ENCODE measurements at regions not wholly inside any gene's neighbourhood (a gene's known extent, or its start where the extent isn't known, plus 50 kb on each side); places are given as distances from the start of the nearest gene placed in this dataset.

DNA sequence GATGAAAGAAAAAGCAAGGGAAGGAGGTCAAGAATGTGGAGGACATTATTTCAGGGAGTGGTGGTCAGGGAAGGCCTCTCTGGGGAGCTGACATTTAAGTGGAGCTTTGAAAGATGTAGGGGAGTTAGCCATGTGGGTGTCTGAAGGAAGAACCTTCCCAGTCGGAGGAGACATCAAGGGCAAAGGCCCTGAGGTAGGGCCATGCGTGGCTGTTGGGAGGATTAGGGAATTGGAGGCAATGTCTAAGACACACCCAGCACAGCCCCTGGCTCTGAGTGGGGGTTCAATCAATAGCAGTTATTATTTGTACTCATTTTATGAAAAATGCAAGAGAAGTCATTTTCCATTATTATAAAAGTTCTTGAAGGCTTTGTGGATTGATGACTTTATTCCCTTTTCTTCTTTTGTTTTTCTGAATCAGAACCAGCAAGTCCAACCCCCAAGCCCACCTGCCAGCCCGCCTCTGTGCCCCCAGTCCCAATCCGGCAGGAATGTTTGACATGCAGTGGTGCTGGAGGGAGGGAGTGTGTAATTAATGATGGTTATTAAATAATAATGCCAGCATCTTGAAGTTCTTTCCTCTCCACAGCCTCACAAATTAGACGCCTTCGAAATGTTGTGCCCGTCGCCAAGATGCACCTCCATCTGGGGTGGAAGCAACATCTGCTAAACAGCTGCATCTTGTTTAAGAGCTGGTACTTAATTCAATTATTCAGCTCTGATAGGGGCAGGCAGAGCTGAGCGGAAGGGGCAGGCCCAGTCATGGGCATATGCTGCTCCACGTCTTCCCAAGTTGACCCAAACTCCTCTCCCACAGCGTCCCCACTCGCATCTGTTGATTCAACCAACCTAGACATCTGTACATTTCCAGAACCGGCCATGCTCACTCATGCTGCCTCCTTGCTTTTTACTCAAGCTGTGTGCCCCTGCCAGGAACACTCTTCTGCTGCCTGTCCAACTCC lies 81.3 kb upstream of the SIRPA start:
- TF ChIP-seq EZH2 (IDR thresholded peaks at IDR 0.05; ENCODE audit: borderline replicate concordance, low read depth, low read length, severe bottlenecking) (no peak), FOS (IDR thresholded peaks at IDR 0.05; ENCODE audit: borderline replicate concordance, insufficient read depth, low read length) (no peak), GATA2 (IDR thresholded peaks at IDR 0.05; ENCODE audit: insufficient read depth, insufficient read length, low read depth, low read length) (no peak), MYC (IDR thresholded peaks at IDR 0.05; ENCODE audit: low read depth, low read length) (no peak)
- TF ChIP-seq, protein P1, sequence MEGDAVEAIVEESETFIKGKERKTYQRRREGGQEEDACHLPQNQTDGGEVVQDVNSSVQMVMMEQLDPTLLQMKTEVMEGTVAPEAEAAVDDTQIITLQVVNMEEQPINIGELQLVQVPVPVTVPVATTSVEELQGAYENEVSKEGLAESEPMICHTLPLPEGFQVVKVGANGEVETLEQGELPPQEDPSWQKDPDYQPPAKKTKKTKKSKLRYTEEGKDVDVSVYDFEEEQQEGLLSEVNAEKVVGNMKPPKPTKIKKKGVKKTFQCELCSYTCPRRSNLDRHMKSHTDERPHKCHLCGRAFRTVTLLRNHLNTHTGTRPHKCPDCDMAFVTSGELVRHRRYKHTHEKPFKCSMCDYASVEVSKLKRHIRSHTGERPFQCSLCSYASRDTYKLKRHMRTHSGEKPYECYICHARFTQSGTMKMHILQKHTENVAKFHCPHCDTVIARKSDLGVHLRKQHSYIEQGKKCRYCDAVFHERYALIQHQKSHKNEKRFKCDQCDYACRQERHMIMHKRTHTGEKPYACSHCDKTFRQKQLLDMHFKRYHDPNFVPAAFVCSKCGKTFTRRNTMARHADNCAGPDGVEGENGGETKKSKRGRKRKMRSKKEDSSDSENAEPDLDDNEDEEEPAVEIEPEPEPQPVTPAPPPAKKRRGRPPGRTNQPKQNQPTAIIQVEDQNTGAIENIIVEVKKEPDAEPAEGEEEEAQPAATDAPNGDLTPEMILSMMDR (IDR thresholded peaks at IDR 0.05; ENCODE audit: extremely low read depth in 1 of 2, insufficient read depth in 1 of 2, low read depth in 1 of 2, low read length in 2 of 2): no peak

All from endothelial cell of umbilical vein (primary cell).